ENCODE measurements at regions not wholly inside any gene's neighbourhood (a gene's known extent, or its start where the extent isn't known, plus 50 kb on each side); places are given as distances from the start of the nearest gene placed in this dataset.
"Not testable (repeated sequence)": the region's sequence is repeated elsewhere in the genome, so short reads cannot be mapped to it uniquely, and the experiment has no call there.

GRCh38 chr15:28454751-28455220 is 76.3 kb downstream of the GOLGA8F start:
- not testable (repeated sequence) for TF ChIP-seq CTCF, POLR2A (IDR thresholded peaks at IDR 0.05)
